NCI-H526 (cell line): ENCODE measurements at regions not wholly inside any gene's neighbourhood (a gene's known extent, or its start where the extent isn't known, plus 50 kb on each side); places are given as distances from the start of the nearest gene placed in this dataset.

Source experiments
- DNase-seq, 2 experiments: peaks; one replicate each; lab custom pipeline; 2025; lab: John Stamatoyannopoulos, UW

DNA sequence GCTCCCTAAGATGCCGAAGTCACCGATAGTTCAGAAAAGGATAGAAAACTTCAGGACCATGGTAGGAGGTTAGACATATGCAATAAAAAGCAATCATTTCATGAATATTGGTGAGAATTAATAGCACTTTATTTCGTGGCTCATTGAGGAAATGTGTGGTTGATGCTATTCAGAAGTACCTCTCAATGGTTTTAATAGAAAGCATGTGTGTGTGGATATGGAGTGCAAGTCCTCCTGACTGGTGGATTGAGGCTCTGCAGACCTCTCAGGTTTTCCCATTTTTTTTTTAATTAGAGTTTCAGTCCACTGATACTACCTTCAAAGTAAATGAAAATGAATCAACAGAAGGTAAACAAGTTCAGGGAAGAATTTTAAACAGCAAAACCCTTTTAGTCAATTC lies 384.3 kb upstream of the RARB start:
- no peak for DNase-seq

- DNase-seq, result peak; percentile 62 to 64
Observed at GRCh38 chr3:25044762-25045710, 383.0 kb upstream of the RARB start.

DNA sequence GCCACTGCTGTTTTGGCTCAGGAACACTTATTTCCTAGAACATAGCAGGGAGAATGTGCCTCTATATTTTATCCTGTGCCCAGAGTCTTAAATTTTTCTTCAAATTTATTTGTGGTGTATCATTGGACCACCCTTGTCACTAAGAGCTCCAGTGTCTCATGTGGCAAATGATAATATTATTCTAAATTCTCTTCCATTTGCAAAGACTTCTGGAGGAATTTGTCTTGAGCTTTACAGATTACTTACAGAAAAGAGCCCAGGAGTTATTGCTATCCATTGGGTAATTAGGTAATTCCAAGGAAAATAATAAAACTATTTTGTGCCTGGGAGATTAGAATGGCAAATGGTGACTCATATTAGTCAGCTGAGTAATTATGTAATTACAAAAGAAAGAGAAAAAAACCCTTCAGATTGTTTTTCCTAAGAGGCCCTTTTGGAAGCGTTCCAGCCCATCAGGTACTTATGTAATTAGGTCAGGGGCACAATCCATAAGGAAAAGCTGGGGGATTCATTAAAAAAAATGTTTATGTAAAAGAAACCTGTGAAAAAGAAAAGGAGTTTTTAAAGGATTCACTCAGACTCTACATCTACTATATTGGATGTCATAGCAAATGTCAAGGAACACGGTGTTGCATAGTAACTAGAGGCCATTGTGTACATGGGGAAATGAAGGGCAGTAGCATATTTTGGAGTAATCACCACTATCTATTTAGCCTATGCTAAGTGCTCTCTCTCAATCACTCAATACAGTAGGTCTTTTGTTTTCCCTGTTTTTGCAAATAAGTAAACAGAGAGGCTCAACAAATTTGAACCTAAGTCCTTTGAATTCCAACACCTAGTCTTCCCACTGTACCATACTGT lies 380.9 kb upstream of the RARB start:
- peak in 1 of 2 experiments; percentile 5 for DNase-seq

GRCh38 chr3:25049304-25049703 lies 378.8 kb upstream of the RARB start:
- DNase-seq, result no peak

DNA sequence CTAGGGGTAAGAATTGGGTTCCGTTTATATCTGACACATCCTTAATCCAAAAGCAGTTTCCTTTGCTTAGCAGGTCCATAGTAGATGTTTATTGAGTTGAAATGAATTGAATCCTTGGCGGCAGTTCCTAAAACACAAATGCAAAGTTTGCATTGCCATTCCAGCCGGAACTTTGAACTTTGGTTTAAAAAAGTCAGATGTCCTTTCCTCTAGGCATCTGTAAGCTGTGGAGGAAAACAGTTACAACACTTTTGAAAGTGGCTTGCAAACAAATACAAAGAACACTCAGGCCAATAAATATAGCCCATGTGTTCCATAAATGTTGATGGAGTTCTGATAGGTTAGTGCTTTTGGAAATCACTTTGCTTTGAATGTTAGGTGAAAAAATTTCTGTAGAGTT lies 374.7 kb upstream of the RARB start:
- no peak for DNase-seq

- no peak for DNase-seq
Observed at GRCh38 chr3:25056036-25056755, 371.9 kb upstream of the RARB start.

- DNase-seq, result no peak
Observed at GRCh38 chr3:25056803-25057351, 371.2 kb upstream of the RARB start.

DNA sequence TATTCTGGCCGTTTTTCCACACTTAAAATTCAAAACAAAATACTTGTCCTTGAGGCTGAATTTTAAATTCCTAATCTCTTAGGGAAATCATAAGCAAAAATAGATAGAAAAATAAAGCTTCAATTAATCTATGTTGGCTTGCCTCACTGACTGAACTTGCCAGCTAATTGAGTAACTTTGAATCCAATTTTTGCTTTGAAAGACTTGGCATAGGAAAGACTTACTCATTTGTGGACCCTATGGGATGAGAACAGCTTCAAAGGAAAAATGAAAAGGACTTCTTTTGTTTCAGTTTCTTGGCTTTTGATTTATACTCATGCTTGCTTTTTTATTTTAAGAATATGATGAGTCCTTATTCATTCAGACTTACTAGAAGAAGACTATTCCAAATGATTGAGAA lies 370.7 kb upstream of the RARB start:
- DNase-seq, result no peak

DNA sequence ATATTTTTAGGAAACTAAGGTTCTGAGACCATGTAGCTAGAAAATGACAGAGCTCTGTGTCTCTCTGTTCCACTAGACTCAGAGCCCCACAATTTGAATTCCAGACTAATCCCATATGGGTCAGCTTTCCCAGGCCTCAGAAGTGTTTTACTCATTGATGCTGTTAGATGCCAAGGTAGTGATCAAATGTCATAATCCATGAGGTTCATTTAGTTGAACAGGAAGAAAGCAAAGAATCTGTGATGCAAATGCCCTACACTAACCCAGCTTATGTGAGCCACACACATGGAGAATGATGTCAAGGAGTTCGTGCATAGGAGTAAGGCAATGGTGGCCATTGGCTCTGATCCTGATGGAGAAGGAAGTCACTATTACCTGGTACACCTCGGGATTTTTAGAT lies 363.4 kb upstream of the RARB start:
- no peak for DNase-seq

DNA sequence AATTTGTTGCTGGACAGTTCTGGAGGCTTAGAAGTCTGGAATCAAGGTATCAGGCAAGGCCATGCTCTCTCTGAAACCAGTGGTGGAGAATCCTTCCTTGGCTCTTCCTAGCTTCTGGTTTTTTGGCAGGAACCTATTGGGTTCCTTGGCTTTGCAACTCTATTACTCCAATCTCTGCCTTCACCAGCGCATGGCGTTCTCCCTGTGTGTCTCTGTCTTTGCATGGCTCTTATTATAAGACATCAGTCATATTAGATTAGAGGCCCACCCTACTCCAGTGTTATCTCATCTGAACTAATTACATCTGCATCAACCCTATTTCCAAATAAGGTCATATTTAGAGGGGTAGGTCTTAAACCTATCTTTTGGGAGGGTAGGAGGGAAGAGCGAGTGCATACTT lies 358.1 kb upstream of the RARB start:
- no peak for DNase-seq

DNA sequence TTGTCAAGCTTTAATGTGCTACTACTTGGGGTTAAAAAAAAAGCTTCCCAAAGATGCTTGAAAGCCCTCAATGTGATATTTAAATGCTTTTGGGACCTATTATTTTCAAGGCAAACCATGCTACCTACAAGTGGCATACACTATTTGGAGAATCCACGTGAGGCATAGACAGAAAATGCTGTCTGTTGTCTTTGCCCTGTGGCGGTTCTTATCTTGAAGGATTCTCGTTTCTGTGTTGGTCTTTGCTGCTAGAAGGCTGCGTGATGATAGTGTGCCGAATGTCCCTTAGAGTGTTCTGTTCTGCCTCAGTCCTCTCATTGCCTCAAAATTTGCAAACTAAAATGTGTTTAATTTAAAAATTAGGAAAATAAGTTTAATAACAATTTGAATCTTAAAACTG lies 356.2 kb upstream of the RARB start:
- DNase-seq, result no peak

DNA sequence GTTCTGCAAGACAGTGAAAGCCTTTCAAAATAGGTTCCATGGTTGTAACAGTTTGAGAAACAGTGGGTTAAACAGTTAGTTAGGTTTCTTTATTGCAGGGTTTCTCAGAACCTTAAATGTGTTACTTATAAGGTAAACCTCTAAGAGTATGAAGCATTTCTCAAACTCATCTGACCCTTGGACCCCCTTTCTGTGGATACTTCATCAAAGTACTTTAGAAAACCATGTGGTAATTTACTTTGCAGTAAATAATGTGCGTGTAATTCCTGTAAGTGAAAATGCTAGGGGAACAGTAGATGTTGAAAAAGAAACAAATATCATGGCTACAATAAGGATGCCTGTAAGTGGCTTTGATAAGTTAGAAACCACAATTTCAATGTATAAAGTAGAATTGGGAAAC lies 354.6 kb upstream of the RARB start:
- no peak for DNase-seq

GRCh38 chr3:25074149-25074548 lies 353.9 kb upstream of the RARB start:
- DNase-seq, result no peak

- no peak for DNase-seq
Observed at GRCh38 chr3:25080461-25080860, 347.6 kb upstream of the RARB start.

GRCh38 chr3:25084016-25084415 lies 344.0 kb upstream of the RARB start:
- DNase-seq, result no peak

GRCh38 chr3:25086721-25087120 lies 341.3 kb upstream of the RARB start:
- no peak for DNase-seq

DNA sequence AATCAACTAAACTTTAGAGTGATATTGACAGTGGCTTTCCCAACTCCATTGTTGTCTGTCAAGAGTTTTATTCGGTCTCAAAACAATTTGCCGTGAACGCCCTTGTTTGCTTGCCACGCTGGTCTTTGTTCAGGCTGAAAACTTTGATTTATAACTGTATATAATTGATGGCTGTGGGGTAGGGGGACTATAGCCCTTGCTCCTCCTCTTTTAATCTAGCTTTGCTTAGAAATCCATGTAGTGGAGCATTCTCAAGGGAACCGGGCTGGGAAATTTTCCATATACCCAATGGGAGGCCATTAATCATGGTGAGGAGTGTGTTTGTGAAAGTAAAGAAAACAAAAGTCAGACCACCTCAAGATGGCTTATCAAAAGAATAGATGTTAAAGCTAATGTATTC lies 339.8 kb upstream of the RARB start:
- no peak for DNase-seq

DNA sequence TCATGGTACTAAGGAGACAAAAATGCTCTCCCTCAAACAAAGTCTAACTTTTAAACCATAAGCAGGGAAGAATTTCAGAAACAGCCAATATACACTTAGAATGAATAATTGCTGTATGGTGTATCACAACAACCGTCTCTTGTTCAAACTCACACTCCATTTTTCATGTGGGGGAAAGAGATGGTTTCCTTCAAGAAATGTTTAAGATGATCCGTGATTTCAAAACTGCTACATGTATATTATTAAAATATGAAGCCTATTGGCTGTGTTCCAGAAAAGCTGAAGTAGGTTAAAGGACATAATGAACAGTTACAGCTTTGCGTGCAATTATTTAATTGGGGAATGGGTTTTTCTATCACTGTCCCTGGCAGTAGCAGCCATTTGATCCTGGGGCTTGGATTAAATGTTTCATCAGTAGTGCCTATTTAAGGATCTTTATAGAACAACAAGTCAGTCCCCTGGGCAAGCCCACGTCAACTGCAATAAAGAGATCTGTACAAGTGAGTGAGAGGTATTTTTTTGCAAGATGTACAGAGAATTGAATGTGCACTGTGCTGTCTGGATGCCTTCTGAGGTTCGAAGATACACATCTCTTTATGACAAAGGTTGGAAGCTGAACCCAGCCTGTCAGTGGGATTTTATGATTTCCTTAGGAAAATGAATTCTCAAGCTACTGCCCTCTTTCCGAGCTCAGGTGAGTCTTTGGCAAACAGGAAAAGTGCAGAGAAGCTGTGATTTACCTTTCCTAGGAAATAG lies 337.2 kb upstream of the RARB start:
- no peak for DNase-seq

- no peak for DNase-seq
Observed at GRCh38 chr3:25091934-25092333, 336.1 kb upstream of the RARB start.

- peak in 1 of 2 experiments; percentile 4 for DNase-seq
Observed at GRCh38 chr3:25094932-25095685, 333.0 kb upstream of the RARB start.

DNA sequence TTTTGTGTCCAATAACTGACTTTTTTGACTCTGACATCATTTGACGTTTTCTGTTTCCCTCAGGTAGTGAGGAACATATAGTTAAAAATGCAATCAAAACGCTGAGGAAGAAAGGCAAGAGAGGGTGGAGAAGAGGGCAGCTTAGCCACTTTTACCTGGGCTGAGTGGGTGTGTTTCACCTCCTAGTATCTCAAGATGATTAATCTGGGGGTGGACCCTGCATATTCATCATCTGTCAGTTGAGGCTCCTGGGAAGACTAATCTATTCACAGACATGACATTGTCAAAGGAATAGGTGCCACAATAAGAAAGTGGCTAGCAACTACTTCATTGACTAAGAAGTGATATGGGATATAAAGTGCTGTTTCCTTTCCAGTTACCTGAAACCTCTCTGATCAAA lies 331.5 kb upstream of the RARB start:
- no peak for DNase-seq
